OCI-LY3 (cell line): ENCODE measurements at regions not wholly inside any gene's neighbourhood (a gene's known extent, or its start where the extent isn't known, plus 50 kb on each side); places are given as distances from the start of the nearest gene placed in this dataset.

Experiments
- H2AFZ ChIP-seq: fragments of 200-600, 300-600 bp; shearing (Covaris generic); 2 replicates; pipeline ENCODE4 v1.6.0; 2014; ENCODE audit warnings: antibody characterized with exemption, low read depth, low read length
- H3K27ac ChIP-seq: fragments of 200-600, 300-600 bp; sonication (generic); 2 replicates; pipeline ENCODE4 v1.5.1; 2014; ENCODE audit warnings: mild to moderate bottlenecking, low read length, moderate library complexity, mixed read lengths
- H3K27me3 ChIP-seq: fragments of 200-600, 300-600 bp; sonication (generic); 2 replicates; pipeline ENCODE4 v1.6.1; 2014; ENCODE audit warnings: low read depth, low read length, mixed read lengths
- H3K36me3 ChIP-seq: fragments of 200-600, 300-600 bp; sonication (generic); replicated peaks from 2 replicates; pipeline ENCODE3; 2014; ENCODE audit warnings: low read depth, low read length, mixed read lengths
- H3K4me1 ChIP-seq: fragments of 300-600, 200-600 bp; sonication (generic); 2 replicates; pipeline ENCODE4 v1.6.1; 2014; ENCODE audit warnings: low read length, mixed read lengths
- H3K4me2 ChIP-seq: fragments of 200-600, 300-600 bp; sonication (generic); 2 replicates; pipeline ENCODE4 v1.6.1; 2014; ENCODE audit warnings: low read length, mixed read lengths
- H3K4me3 ChIP-seq: fragments of 300-600, 200-600 bp; sonication (generic); 2 replicates; pipeline ENCODE4 v1.5.1; 2014; ENCODE audit warnings: antibody characterized with exemption, mild to moderate bottlenecking, low read length, moderate library complexity
- H3K79me2 ChIP-seq: fragments of 300-600, 200-600 bp; shearing (Covaris generic); 2 replicates; pipeline ENCODE4 v1.6.1; 2014; ENCODE audit warnings: mild to moderate bottlenecking, low read length, mixed read lengths
- H3K9ac ChIP-seq: fragments of 300-600, 200-600 bp; shearing (Covaris generic); 2 replicates; pipeline ENCODE4 v1.6.0; 2014; ENCODE audit warnings: mild to moderate bottlenecking, low read length, moderate library complexity
- H3K9me3 ChIP-seq: fragments of 200-600, 300-600 bp; shearing (Covaris generic); 2 replicates; pipeline ENCODE4 v1.6.1; 2014; ENCODE audit warnings: low read length, mixed read lengths; ENCODE audit not compliant: insufficient read depth
- H4K20me1 ChIP-seq: fragments of 200-600, 300-600 bp; sonication (generic); 2 replicates; pipeline ENCODE4 v1.6.1; 2016; ENCODE audit warnings: low read length, mixed read lengths; ENCODE audit not compliant: insufficient read depth
- EZH2phosphoT487 ChIP-seq: fragments of 200-600 bp; shearing (Covaris generic); IDR thresholded peaks from 2 replicates; pipeline ENCODE4 v1.6.1; 2018; ENCODE audit warnings: antibody characterized with exemption, mixed run types, low read depth
- TF ChIP-seq, protein P1 (sequence below): fragments of 200-600, 300-600 bp; sonication (generic); IDR thresholded peaks from 2 replicates; pipeline ENCODE4 v1.5.1; 2014; ENCODE audit warnings: antibody characterized with exemption, low read length, low read depth

DNA sequence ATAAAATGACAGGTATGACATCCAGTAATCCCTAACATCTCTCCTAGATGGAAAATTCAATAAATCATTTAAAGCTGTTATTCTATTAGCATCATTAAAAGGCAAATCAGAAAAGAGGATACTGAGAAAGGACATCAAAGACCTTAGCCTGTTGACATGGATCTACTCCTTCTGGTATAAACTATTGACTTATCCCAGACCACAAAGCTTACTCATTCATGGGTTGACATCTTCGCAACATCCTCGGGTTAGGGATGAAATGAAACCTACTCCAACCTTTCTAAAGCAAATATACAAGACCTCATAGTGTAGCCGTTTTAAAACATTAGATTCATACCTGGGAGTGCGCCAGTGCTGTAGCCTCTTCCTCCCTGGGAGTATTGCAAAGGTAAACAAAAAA lies 191.5 kb upstream of the BTG1 start:
- TF ChIP-seq, protein P1, sequence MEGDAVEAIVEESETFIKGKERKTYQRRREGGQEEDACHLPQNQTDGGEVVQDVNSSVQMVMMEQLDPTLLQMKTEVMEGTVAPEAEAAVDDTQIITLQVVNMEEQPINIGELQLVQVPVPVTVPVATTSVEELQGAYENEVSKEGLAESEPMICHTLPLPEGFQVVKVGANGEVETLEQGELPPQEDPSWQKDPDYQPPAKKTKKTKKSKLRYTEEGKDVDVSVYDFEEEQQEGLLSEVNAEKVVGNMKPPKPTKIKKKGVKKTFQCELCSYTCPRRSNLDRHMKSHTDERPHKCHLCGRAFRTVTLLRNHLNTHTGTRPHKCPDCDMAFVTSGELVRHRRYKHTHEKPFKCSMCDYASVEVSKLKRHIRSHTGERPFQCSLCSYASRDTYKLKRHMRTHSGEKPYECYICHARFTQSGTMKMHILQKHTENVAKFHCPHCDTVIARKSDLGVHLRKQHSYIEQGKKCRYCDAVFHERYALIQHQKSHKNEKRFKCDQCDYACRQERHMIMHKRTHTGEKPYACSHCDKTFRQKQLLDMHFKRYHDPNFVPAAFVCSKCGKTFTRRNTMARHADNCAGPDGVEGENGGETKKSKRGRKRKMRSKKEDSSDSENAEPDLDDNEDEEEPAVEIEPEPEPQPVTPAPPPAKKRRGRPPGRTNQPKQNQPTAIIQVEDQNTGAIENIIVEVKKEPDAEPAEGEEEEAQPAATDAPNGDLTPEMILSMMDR, result no peak
- no peak for TF ChIP-seq EZH2phosphoT487
- Histone ChIP-seq H2AFZ (no peak overlapping the region), H3K4me1 (no peaks in the 10 kb centered on the region)

DNA sequence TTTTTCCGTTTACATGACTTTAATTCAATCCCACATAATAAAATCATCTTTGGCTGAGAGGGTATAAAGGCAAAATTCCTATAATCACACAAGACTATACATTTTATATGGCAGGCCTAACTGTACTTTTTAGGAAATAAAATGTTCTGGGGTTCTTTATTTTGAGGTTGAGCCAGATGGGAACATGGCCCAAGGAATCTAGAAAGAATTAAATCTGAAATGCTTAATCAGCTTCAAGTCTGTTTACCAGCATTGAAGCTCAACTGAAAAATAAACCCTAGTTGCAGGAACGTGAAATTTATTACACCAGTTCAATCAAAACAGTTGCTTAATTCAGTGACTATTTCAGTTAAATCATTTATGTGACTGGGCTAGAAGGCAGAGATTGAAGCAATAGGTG lies 191.0 kb upstream of the BTG1 start:
- no peak overlapping the region for H3K4me2 ChIP-seq
- H3K9me3 ChIP-seq, result no peaks in the 10 kb centered on the region
- no peak for TF ChIP-seq EZH2phosphoT487
- no peaks in the 10 kb centered on the region for H3K79me2 ChIP-seq
- H4K20me1 ChIP-seq, result no peaks in the 10 kb centered on the region
- no peaks in the 10 kb centered on the region for H3K4me1 ChIP-seq
- H3K4me3 ChIP-seq, result no peak overlapping the region
- no peak overlapping the region for H3K9ac ChIP-seq
- no peaks in the 10 kb centered on the region for H3K36me3 ChIP-seq
- no peaks in the 10 kb centered on the region for H3K27me3 ChIP-seq
- H2AFZ ChIP-seq, result no peak overlapping the region
- no peak overlapping the region for H3K27ac ChIP-seq

More for the DNA sequence above, 191.5 kb upstream of the BTG1 start:
- no peak overlapping the region for H3K9ac ChIP-seq
- H3K27me3 ChIP-seq, result no peaks in the 10 kb centered on the region
- no peaks in the 10 kb centered on the region for H3K79me2 ChIP-seq
- no peak overlapping the region for H3K27ac ChIP-seq
- no peak overlapping the region for H3K4me3 ChIP-seq
- H3K9me3 ChIP-seq, result no peaks in the 10 kb centered on the region
- H4K20me1 ChIP-seq, result no peaks in the 10 kb centered on the region
- H3K4me2 ChIP-seq, result no peak overlapping the region
- H3K36me3 ChIP-seq, result no peaks in the 10 kb centered on the region

DNA sequence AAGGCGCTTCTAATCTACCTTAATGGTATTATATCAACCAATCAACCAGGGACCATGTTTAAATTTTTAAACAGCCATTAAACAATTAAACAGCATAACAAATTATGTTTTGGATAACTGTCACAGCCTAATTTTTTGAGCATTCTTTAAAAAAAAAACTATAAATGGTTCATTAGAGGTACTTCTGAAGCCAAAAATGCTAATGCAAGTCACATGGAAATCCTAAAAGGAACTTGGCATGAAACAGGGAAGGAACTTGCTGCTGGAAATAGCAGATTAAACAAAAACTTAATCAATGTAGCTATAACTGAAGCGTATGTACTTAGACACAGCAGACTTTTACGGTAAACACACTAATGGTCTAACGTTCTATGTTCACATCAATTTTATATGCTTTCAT lies 190.2 kb upstream of the BTG1 start:
- no peaks in the 10 kb centered on the region for H3K4me1 ChIP-seq
- H3K4me3 ChIP-seq, result no peak overlapping the region
- H3K27me3 ChIP-seq, result no peaks in the 10 kb centered on the region
- TF ChIP-seq, protein P1, result no peak
- no peak for TF ChIP-seq EZH2phosphoT487
- H2AFZ ChIP-seq, result no peak overlapping the region
- no peak overlapping the region for H3K4me2 ChIP-seq
- no peaks in the 10 kb centered on the region for H4K20me1 ChIP-seq
- no peak overlapping the region for H3K9ac ChIP-seq
- H3K27ac ChIP-seq, result no peak overlapping the region
- no peaks in the 10 kb centered on the region for H3K36me3 ChIP-seq
- no peaks in the 10 kb centered on the region for H3K79me2 ChIP-seq
- no peaks in the 10 kb centered on the region for H3K9me3 ChIP-seq

DNA sequence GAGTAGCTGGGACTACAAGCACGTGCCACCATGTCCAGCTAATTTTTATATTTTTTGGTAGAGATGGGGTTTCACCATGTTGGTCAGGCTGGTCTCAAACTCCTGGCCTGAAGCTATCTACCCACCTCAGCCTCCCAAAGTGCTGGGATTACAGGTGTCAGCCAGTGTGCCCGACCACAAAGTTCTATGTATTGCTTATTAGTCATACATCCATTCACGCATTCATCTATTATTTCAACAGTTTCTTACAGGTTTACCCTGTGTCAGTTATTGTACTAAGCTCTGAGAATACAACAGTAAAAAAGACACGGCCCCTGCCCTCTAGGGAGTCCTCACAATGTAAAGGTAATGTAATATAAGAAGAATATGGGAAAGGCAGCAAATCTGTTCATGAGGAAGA lies 188.9 kb upstream of the BTG1 start:
- Histone ChIP-seq H3K9ac (no peak overlapping the region), H3K27me3 (no peaks in the 10 kb centered on the region), H3K4me1 (no peaks in the 10 kb centered on the region), H3K27ac (no peak overlapping the region), H3K9me3 (no peaks in the 10 kb centered on the region), H3K4me2 (no peak overlapping the region), H3K79me2 (no peaks in the 10 kb centered on the region), H4K20me1 (no peaks in the 10 kb centered on the region), H2AFZ (no peak overlapping the region), H3K4me3 (no peak overlapping the region), H3K36me3 (no peaks in the 10 kb centered on the region)
- no peak for TF ChIP-seq EZH2phosphoT487
- TF ChIP-seq, protein P1, result no peak

DNA sequence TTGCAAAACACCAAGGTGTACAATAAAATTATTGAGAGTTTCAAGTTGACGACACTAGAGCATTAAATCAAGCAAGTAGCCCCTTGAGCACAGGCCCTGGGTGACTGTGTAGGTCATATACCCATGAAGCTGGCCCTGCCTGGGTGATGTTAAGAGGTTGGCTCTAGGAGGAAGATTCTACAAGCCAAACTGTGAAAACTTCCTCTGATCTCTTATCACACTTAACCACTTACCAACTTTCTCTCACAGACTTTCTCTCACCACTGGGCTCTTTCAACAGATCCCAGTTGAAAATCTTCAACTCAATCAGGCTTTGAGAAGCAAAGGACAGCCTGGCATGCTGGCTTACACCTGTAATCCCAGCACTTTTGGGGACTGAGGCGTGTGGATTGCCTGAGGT lies 186.9 kb upstream of the BTG1 start:
- Histone ChIP-seq H2AFZ (no peak overlapping the region), H4K20me1 (no peaks in the 10 kb centered on the region), H3K79me2 (no peaks in the 10 kb centered on the region), H3K9ac (no peak overlapping the region), H3K27me3 (no peaks in the 10 kb centered on the region), H3K4me1 (no peaks in the 10 kb centered on the region), H3K9me3 (no peaks in the 10 kb centered on the region), H3K36me3 (no peaks in the 10 kb centered on the region), H3K27ac (no peak overlapping the region), H3K4me3 (no peak overlapping the region), H3K4me2 (no peak overlapping the region)
- TF ChIP-seq, protein P1, result no peak
- no peak for TF ChIP-seq EZH2phosphoT487
